K562 (cell line): ENCODE measurements at regions not wholly inside any gene's neighbourhood (a gene's known extent, or its start where the extent isn't known, plus 50 kb on each side); places are given as distances from the start of the nearest gene placed in this dataset.

Source experiments
- FOXA1 ChIP-seq: fragments of 450-650 bp; IDR thresholded peaks from 2 replicates; pipeline ENCODE4 v1.6.1; 2016; ENCODE audit warnings: mild to moderate bottlenecking, borderline replicate concordance
- GATAD2B ChIP-seq: fragments of 450-650 bp; IDR thresholded peaks from 2 replicates; pipeline ENCODE4 v1.6.1; 2017; ENCODE audit warnings: mild to moderate bottlenecking, borderline replicate concordance
- NCOA2 ChIP-seq, 2 experiments: fragments of 450-650 bp; IDR thresholded peaks; 2 replicates each; pipeline ENCODE4 v1.6.1; 2018; ENCODE audit warnings: mild to moderate bottlenecking in 2 of 2, moderate library complexity in 1 of 2; ENCODE audit not compliant: partially characterized antibody in 2 of 2
- RBM34 ChIP-seq: fragments of 200-400 bp; formaldehyde crosslinking; IDR thresholded peaks from 2 replicates; pipeline ENCODE4 v1.6.1; 2018; ENCODE audit warnings: low read length, borderline replicate concordance; ENCODE audit not compliant: insufficient read depth
- RBM39 ChIP-seq: fragments of 200-400 bp; formaldehyde crosslinking; optimal IDR thresholded peaks from 2 replicates; pipeline ENCODE3; 2018; ENCODE audit warnings: low read depth, low read length
- SMARCC2 ChIP-seq: fragments of 450-650 bp; IDR thresholded peaks from 2 replicates; pipeline ENCODE4 v1.6.1; 2017; ENCODE audit warnings: antibody characterized with exemption, moderate library complexity, mild to moderate bottlenecking, low read depth
- SP1 ChIP-seq: sonication (generic); formaldehyde crosslinking; IDR thresholded peaks from 2 replicates; pipeline ENCODE4 v1.8.1; 2022; ENCODE audit warnings: mild to moderate bottlenecking, missing genetic modification reagents
- TFAP4 ChIP-seq: sonication (generic); formaldehyde crosslinking; IDR thresholded peaks from 2 replicates; pipeline ENCODE4 v1.8.0; 2022; ENCODE audit warnings: missing genetic modification reagents, mild to moderate bottlenecking, moderate library complexity, borderline replicate concordance
- USF2 ChIP-seq: sonication (generic); formaldehyde crosslinking; IDR thresholded peaks from 2 replicates; pipeline ENCODE4 v1.5.0; 2020; ENCODE audit warnings: missing genetic modification reagents
- ZBTB7A ChIP-seq: IDR thresholded peaks from 2 replicates; pipeline ENCODE4 v1.6.1; 2011; ENCODE audit warnings: low read depth, mild to moderate bottlenecking, low read length, moderate library complexity, borderline replicate concordance; ENCODE audit not compliant: control insufficient read depth
- ZNF3 ChIP-seq: fragments of 250-450 bp; sonication (Bioruptor Pico); IDR thresholded peaks from 2 replicates; pipeline ENCODE4 v1.5.0; 2021; ENCODE audit warnings: mild to moderate bottlenecking, moderate library complexity
- TF ChIP-seq, protein P1 (sequence below), 2 experiments: fragments of 450-650 bp; formaldehyde crosslinking in 1 of 2; IDR thresholded peaks; 2 replicates each; pipeline versions ENCODE4 v1.4.0 to v1.6.1; 2014 to 2020; ENCODE audit warnings: mild to moderate bottlenecking in 2 of 2, borderline replicate concordance in 1 of 2, low read depth in 1 of 2
- TF ChIP-seq, protein P2 (sequence below), 2 experiments: fragments of 450-650 bp in 1 of 2; IDR thresholded peaks; 2 replicates each; pipeline ENCODE4 v1.6.1; 2011 to 2017; ENCODE audit warnings: low read depth in 2 of 2, antibody characterized with exemption in 1 of 2, borderline replicate concordance in 1 of 2, low read length in 1 of 2, mild to moderate bottlenecking in 1 of 2, mixed read lengths in 1 of 2; ENCODE audit not compliant: control insufficient read depth in 1 of 2

GRCh38 chr4:3685081-3685645, 81.0 kb upstream of the ADRA2C start:
- no peak for TF ChIP-seq SP1 (CRISPR knock-in tag)
- TF ChIP-seq RBM39: no peak
- no peak for TF ChIP-seq GATAD2B
- TF ChIP-seq TFAP4 (CRISPR knock-in tag): no peak
- TF ChIP-seq, protein P1, sequence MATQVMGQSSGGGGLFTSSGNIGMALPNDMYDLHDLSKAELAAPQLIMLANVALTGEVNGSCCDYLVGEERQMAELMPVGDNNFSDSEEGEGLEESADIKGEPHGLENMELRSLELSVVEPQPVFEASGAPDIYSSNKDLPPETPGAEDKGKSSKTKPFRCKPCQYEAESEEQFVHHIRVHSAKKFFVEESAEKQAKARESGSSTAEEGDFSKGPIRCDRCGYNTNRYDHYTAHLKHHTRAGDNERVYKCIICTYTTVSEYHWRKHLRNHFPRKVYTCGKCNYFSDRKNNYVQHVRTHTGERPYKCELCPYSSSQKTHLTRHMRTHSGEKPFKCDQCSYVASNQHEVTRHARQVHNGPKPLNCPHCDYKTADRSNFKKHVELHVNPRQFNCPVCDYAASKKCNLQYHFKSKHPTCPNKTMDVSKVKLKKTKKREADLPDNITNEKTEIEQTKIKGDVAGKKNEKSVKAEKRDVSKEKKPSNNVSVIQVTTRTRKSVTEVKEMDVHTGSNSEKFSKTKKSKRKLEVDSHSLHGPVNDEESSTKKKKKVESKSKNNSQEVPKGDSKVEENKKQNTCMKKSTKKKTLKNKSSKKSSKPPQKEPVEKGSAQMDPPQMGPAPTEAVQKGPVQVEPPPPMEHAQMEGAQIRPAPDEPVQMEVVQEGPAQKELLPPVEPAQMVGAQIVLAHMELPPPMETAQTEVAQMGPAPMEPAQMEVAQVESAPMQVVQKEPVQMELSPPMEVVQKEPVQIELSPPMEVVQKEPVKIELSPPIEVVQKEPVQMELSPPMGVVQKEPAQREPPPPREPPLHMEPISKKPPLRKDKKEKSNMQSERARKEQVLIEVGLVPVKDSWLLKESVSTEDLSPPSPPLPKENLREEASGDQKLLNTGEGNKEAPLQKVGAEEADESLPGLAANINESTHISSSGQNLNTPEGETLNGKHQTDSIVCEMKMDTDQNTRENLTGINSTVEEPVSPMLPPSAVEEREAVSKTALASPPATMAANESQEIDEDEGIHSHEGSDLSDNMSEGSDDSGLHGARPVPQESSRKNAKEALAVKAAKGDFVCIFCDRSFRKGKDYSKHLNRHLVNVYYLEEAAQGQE (IDR thresholded peaks at IDR 0.05; ENCODE audit: borderline replicate concordance): no peak
- TF ChIP-seq, protein P1 (CRISPR knock-in tag; IDR thresholded peaks at IDR 0.05; ENCODE audit: low read depth): no peak
- TF ChIP-seq FOXA1: no peak
- TF ChIP-seq RBM34: no peak
- no peak for TF ChIP-seq NCOA2 (IDR thresholded peaks at IDR 0.05; ENCODE audit: partially characterized antibody in 2 of 2)
- TF ChIP-seq SMARCC2: no peak
- TF ChIP-seq, protein P2, sequence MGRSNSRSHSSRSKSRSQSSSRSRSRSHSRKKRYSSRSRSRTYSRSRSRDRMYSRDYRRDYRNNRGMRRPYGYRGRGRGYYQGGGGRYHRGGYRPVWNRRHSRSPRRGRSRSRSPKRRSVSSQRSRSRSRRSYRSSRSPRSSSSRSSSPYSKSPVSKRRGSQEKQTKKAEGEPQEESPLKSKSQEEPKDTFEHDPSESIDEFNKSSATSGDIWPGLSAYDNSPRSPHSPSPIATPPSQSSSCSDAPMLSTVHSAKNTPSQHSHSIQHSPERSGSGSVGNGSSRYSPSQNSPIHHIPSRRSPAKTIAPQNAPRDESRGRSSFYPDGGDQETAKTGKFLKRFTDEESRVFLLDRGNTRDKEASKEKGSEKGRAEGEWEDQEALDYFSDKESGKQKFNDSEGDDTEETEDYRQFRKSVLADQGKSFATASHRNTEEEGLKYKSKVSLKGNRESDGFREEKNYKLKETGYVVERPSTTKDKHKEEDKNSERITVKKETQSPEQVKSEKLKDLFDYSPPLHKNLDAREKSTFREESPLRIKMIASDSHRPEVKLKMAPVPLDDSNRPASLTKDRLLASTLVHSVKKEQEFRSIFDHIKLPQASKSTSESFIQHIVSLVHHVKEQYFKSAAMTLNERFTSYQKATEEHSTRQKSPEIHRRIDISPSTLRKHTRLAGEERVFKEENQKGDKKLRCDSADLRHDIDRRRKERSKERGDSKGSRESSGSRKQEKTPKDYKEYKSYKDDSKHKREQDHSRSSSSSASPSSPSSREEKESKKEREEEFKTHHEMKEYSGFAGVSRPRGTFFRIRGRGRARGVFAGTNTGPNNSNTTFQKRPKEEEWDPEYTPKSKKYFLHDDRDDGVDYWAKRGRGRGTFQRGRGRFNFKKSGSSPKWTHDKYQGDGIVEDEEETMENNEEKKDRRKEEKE (IDR thresholded peaks at IDR 0.05; ENCODE audit: borderline replicate concordance in 1 of 2, control insufficient read depth in 1 of 2, low read depth in 2 of 2, low read length in 1 of 2): no peak
- no peak for TF ChIP-seq USF2 (CRISPR knock-in tag)
- TF ChIP-seq ZNF3 (CRISPR knock-in tag): no peak
- no peak for TF ChIP-seq ZBTB7A
